Left lung (tissue), 4 donors: ENCODE measurements at regions not wholly inside any gene's neighbourhood (a gene's known extent, or its start where the extent isn't known, plus 50 kb on each side); places are given as distances from the start of the nearest gene placed in this dataset.

Experiments used
- ATAC-seq: fragments of 200-7000 bp; cut with Tn5 transposase; one replicate; pipeline ENCODE4 v1.9.1; 2020; ENCODE audit warnings: moderate library complexity
- DNase-seq, 4 donors: peaks; one replicate each; pipeline ENCODE4 v3.0.0-alpha.2; 2013 to 2020
- H3K27ac ChIP-seq, 2 donors: fragments of 200-600 bp; sonication (generic) in 1 of 2; one replicate each; pipeline versions ENCODE4 v1.5.0 to v1.8.0; 2020 to 2021
- H3K27me3 ChIP-seq, 2 donors: fragments of 200-600 bp; sonication (generic) in 1 of 2; one replicate each; pipeline versions ENCODE4 v1.5.0 to v1.8.0; 2020 to 2021
- H3K36me3 ChIP-seq, 2 donors: fragments of 200-600 bp; sonication (generic) in 1 of 2; one replicate each; pipeline versions ENCODE4 v1.5.0 to v1.8.0; 2020 to 2021
- H3K4me1 ChIP-seq, 2 donors: fragments of 200-600 bp; one replicate each; pipeline ENCODE4 v1.8.0; 2021
- H3K4me3 ChIP-seq, 2 donors: fragments of 200-600 bp; sonication (generic) in 1 of 2; one replicate each; pipeline versions ENCODE4 v1.5.0 to v1.8.0; 2020 to 2021; ENCODE audit warnings: mild to moderate bottlenecking in 1 of 2
- H3K9me3 ChIP-seq, 2 donors: fragments of 200-600 bp; sonication (generic) in 1 of 2; one replicate each; pipeline versions ENCODE4 v1.5.0 to v1.8.0; 2020 to 2021
- CTCF ChIP-seq, 2 donors: fragments of 200-600 bp; sonication (generic) in 1 of 2; IDR thresholded peaks; one replicate each; pipeline versions ENCODE4 v1.5.0 to v1.8.0; 2021; ENCODE audit warnings: antibody characterized with exemption in 2 of 2
- intact Hi-C, 2 donors: fragments of 100-400 bp; cut with DNase I; formaldehyde crosslinking; loops; one replicate each; pipeline versions ENCODE4 v1.11.2 to v1.14.2; 2022
- donor health status: DM: no; HTN: yes; CAD: no.
- donor health status: DM: no; HTN: no; CAD: no.

- H3K36me3 ChIP-seq = no peaks in the 10 kb centered on the region
- no peak overlapping the region for H3K4me3 ChIP-seq
- no peak for TF ChIP-seq CTCF (IDR thresholded peaks at IDR 0.05)
- intact Hi-C loops = no loop called here
- no peaks in the 10 kb centered on the region for H3K9me3 ChIP-seq
- no peaks in the 10 kb centered on the region for H3K27me3 ChIP-seq
- peak overlapping the region in 1 of 2 donors; percentile 82 for H3K27ac ChIP-seq
- no peak for DNase-seq
- H3K4me1 ChIP-seq = peaks cover 0 to 19% of the 10 kb centered on the region in 2 donors
- ATAC-seq = peak; percentile 34
Measured at GRCh38 chr9:107675351-107676259, 186.0 kb upstream of the KLF4 start.

- peak in 1 of 2 donors; percentile 16 for TF ChIP-seq CTCF (IDR thresholded peaks at IDR 0.05)
Measured at GRCh38 chr9:107674721-107675277, 185.2 kb upstream of the KLF4 start.

GRCh38 chr9:107673861-107674720 is 184.5 kb upstream of the KLF4 start:
- ATAC-seq (no peak), DNase-seq (no peak)
- Histone ChIP-seq H3K9me3 (no peaks in the 10 kb centered on the region), H3K4me1 (peaks cover 0 to 19% of the 10 kb centered on the region in 2 donors), H3K4me3 (no peak overlapping the region), H3K27ac (peak overlapping the region in 1 of 2 donors; percentile 82), H3K27me3 (no peaks in the 10 kb centered on the region), H3K36me3 (no peaks in the 10 kb centered on the region)
- intact Hi-C loops = no loop called here
- TF ChIP-seq CTCF (IDR thresholded peaks at IDR 0.05) = no peak

More at GRCh38 chr9:107674721-107675277, 185.2 kb upstream of the KLF4 start:
- intact Hi-C loops = no loop called here
- Histone ChIP-seq H3K36me3 (no peaks in the 10 kb centered on the region), H3K27ac (peak overlapping the region in 1 of 2 donors; percentile 82), H3K9me3 (no peaks in the 10 kb centered on the region), H3K4me1 (peaks cover 0 to 19% of the 10 kb centered on the region in 2 donors), H3K4me3 (no peak overlapping the region), H3K27me3 (no peaks in the 10 kb centered on the region)
- peak; percentile 75 for ATAC-seq
- DNase-seq = peak in 2 of 4 donors; percentile 8 to 45

GRCh38 chr9:107671588-107671987 is 182.0 kb upstream of the KLF4 start:
- no peak overlapping the region for H3K27ac ChIP-seq
- H3K4me1 ChIP-seq = peaks cover 0 to 24% of the 10 kb centered on the region in 2 donors
- TF ChIP-seq CTCF (IDR thresholded peaks at IDR 0.05) = no peak
- DNase-seq (no peak), ATAC-seq (no peak)
- intact Hi-C loops = no loop called here
- H3K4me3 ChIP-seq = no peak overlapping the region
- no peaks in the 10 kb centered on the region for H3K36me3 ChIP-seq
- no peaks in the 10 kb centered on the region for H3K27me3 ChIP-seq
- no peaks in the 10 kb centered on the region for H3K9me3 ChIP-seq
